SHP77 treated with DMSO at 0.1 percent for 48 hours (cell line): ENCODE measurements at regions not wholly inside any gene's neighbourhood (a gene's known extent, or its start where the extent isn't known, plus 50 kb on each side); places are given as distances from the start of the nearest gene placed in this dataset.

ENCODE experiments used
- DNase-seq: peaks from one replicate; lab custom pipeline; 2025; lab: John Stamatoyannopoulos, UW

- DNase-seq, result no peak
These were observed 100.7 kb downstream of the ASB7 start for GRCh38 chr15:100703032-100703578.

GRCh38 chr15:100703671-100704070 is 101.3 kb downstream of the ASB7 start:
- DNase-seq, result no peak

GRCh38 chr15:100704281-100705055 is 102.1 kb downstream of the ASB7 start:
- no peak for DNase-seq

- DNase-seq, result no peak
These were observed 102.7 kb downstream of the ASB7 start for GRCh38 chr15:100705065-100705464.

- DNase-seq, result no peak
These were observed 103.5 kb downstream of the ASB7 start for GRCh38 chr15:100705841-100706240.

- no peak for DNase-seq
These were observed 104.8 kb downstream of the ASB7 start for GRCh38 chr15:100707229-100707628.

- DNase-seq, result no peak
These were observed 106.5 kb downstream of the ASB7 start for GRCh38 chr15:100708916-100709315.

GRCh38 chr15:100710222-100710621 is 107.8 kb downstream of the ASB7 start:
- no peak for DNase-seq

GRCh38 chr15:100710744-100711515 is 108.5 kb downstream of the ASB7 start:
- DNase-seq, result no peak

GRCh38 chr15:100711516-100712021 is 109.2 kb downstream of the ASB7 start:
- DNase-seq, result no peak

GRCh38 chr15:100712226-100712625 is 109.8 kb downstream of the ASB7 start:
- DNase-seq, result no peak

- DNase-seq, result no peak
These were observed 110.9 kb downstream of the ASB7 start for GRCh38 chr15:100713163-100713867.

- DNase-seq, result no peak
These were observed 111.8 kb downstream of the ASB7 start for GRCh38 chr15:100714034-100714748.

- DNase-seq, result no peak
These were observed 112.5 kb downstream of the ASB7 start for GRCh38 chr15:100714749-100715342.

- no peak for DNase-seq
These were observed 113.4 kb downstream of the ASB7 start for GRCh38 chr15:100715571-100716455.

GRCh38 chr15:100716456-100717085 is 114.2 kb downstream of the ASB7 start:
- DNase-seq, result no peak

GRCh38 chr15:100717596-100717995 is 115.2 kb downstream of the ASB7 start:
- DNase-seq, result no peak

GRCh38 chr15:100718075-100718980 is 115.9 kb downstream of the ASB7 start:
- no peak for DNase-seq
